MM.1S (cell line): ENCODE measurements at regions not wholly inside any gene's neighbourhood (a gene's known extent, or its start where the extent isn't known, plus 50 kb on each side); places are given as distances from the start of the nearest gene placed in this dataset.

Experiments used
- CTCF ChIP-seq: fragments of 300-600 bp; sonication (generic); IDR thresholded peaks from 2 replicates; pipeline ENCODE4 v1.5.1; 2016; ENCODE audit warnings: antibody characterized with exemption, low read length, mixed read lengths
- EZH2 ChIP-seq: fragments of 300-600 bp; sonication (generic); optimal IDR thresholded peaks from 2 replicates; pipeline ENCODE3; 2017; ENCODE audit warnings: low read depth, mild to moderate bottlenecking, antibody characterized with exemption, low read length, mixed read lengths
- EZH2phosphoT487 ChIP-seq: fragments of 300-600 bp; sonication (generic); IDR thresholded peaks from 2 replicates; pipeline ENCODE4 v1.6.1; 2018; ENCODE audit warnings: antibody characterized with exemption, low read length

- TF ChIP-seq CTCF (no peak), EZH2 (no peak), EZH2phosphoT487 (no peak)
Observed at GRCh38 chr10:30134171-30134945, 75.0 kb upstream of the JCAD start.
